PC-3 (cell line): ENCODE measurements at regions not wholly inside any gene's neighbourhood (a gene's known extent, or its start where the extent isn't known, plus 50 kb on each side); places are given as distances from the start of the nearest gene placed in this dataset.

Experiments
- ATAC-seq: fragments of 200-7000 bp; cut with Tn5 transposase; 2 replicates; pipeline ENCODE4 v1.9.1; 2020; ENCODE audit warnings: mild to moderate bottlenecking, moderate library complexity
- BruUV-seq: library from RNA; stranded (reverse); fragments of 400-500 nt; replicated peaks from 2 replicates; lab custom pipeline; 2021; lab: Mats Ljungman, UMichigan
- CTCF ChIA-PET: fragments of 300-600 bp; sonication (Branson Sonifier 250); formaldehyde crosslinking; loops from one replicate; lab custom pipeline; 2022; ENCODE audit warnings: antibody characterized with exemption; lab: Charles Lee
- POLR2A ChIA-PET: fragments of 300-600 bp; sonication (Branson Sonifier 250); formaldehyde crosslinking; loops from one replicate; lab custom pipeline; 2022; ENCODE audit warnings: antibody characterized with exemption; ENCODE audit not compliant: unreplicated experiment; lab: Charles Lee
- DNase-seq: peaks from one replicate; pipeline ENCODE4 v3.0.0-alpha.2; 2015
- H2AFZ ChIP-seq: fragments of 300-600 bp; sonication (generic); 2 replicates; pipeline ENCODE4 v1.6.0; 2016; ENCODE audit warnings: antibody characterized with exemption, low read length
- H3F3A ChIP-seq: fragments of 300-600 bp; sonication (generic); one replicate; pipeline ENCODE4 v1.6.0; 2017; ENCODE audit warnings: antibody characterized with exemption, low read length, control low read depth, mild to moderate bottlenecking; ENCODE audit not compliant: unreplicated experiment
- H3K27ac ChIP-seq: fragments of 300-600 bp; sonication (generic); 2 replicates; pipeline ENCODE4 v1.5.1; 2016; ENCODE audit warnings: mild to moderate bottlenecking, low read length
- H3K27me3 ChIP-seq: fragments of 300-600 bp; sonication (generic); 2 replicates; pipeline ENCODE4 v1.6.1; 2016; ENCODE audit warnings: low read length, mixed read lengths
- H3K36me3 ChIP-seq: fragments of 300-600 bp; sonication (generic); 2 replicates; pipeline ENCODE4 v1.6.1; 2016; ENCODE audit warnings: low read depth, mixed run types, low read length, mixed read lengths
- H3K4me1 ChIP-seq: fragments of 300-600 bp; sonication (generic); 2 replicates; pipeline ENCODE4 v1.5.1; 2016; ENCODE audit warnings: low read length; ENCODE audit not compliant: insufficient read depth
- H3K4me2 ChIP-seq: fragments of 300-600 bp; sonication (generic); 2 replicates; pipeline ENCODE4 v1.6.0; 2016; ENCODE audit warnings: low read length
- H3K4me3 ChIP-seq: fragments of 300-600 bp; sonication (generic); 2 replicates; pipeline ENCODE4 v1.5.1; 2016; ENCODE audit warnings: mild to moderate bottlenecking, low read length, mixed read lengths
- H3K79me2 ChIP-seq: fragments of 300-600 bp; sonication (generic); 2 replicates; pipeline ENCODE4 v1.6.1; 2017; ENCODE audit warnings: low read length, mixed read lengths
- H3K9ac ChIP-seq: fragments of 300-600 bp; sonication (generic); 2 replicates; pipeline ENCODE4 v1.6.0; 2016; ENCODE audit warnings: mild to moderate bottlenecking, low read length
- H3K9me2 ChIP-seq: fragments of 300-600 bp; sonication (generic); replicated peaks from 2 replicates; pipeline ENCODE4 v1.6.1; 2016; ENCODE audit warnings: mixed run types, low read length, mixed read lengths
- H3K9me3 ChIP-seq: fragments of 300-600 bp; sonication (generic); 2 replicates; pipeline ENCODE4 v1.6.1; 2016; ENCODE audit warnings: low read length, mixed read lengths
- H4K20me1 ChIP-seq: fragments of 300-600 bp; sonication (generic); 2 replicates; pipeline ENCODE4 v1.6.1; 2016; ENCODE audit warnings: low read length, mixed read lengths
- EZH2 ChIP-seq: fragments of 300-600 bp; sonication (generic); IDR thresholded peaks from one replicate; pipeline ENCODE4 v1.6.1; 2017; ENCODE audit warnings: antibody characterized with exemption, mild to moderate bottlenecking, low read length; ENCODE audit not compliant: unreplicated experiment
- EZH2phosphoT487 ChIP-seq: fragments of 300-600 bp; sonication (generic); IDR thresholded peaks from 2 replicates; pipeline ENCODE4 v1.6.1; 2018; ENCODE audit warnings: mild to moderate bottlenecking, antibody characterized with exemption, low read length, borderline replicate concordance
- intact Hi-C: fragments of 100-400 bp; cut with micrococcal nuclease; formaldehyde crosslinking; loops from 2 replicates; pipeline ENCODE4 v1.9.0; 2023
- TF ChIP-seq, protein P1 (sequence below): fragments of 300-600 bp; sonication (generic); conservative IDR thresholded peaks from 2 replicates; pipeline ENCODE4 v1.5.1; 2017; ENCODE audit warnings: antibody characterized with exemption, low read depth, mild to moderate bottlenecking, low read length

DNA sequence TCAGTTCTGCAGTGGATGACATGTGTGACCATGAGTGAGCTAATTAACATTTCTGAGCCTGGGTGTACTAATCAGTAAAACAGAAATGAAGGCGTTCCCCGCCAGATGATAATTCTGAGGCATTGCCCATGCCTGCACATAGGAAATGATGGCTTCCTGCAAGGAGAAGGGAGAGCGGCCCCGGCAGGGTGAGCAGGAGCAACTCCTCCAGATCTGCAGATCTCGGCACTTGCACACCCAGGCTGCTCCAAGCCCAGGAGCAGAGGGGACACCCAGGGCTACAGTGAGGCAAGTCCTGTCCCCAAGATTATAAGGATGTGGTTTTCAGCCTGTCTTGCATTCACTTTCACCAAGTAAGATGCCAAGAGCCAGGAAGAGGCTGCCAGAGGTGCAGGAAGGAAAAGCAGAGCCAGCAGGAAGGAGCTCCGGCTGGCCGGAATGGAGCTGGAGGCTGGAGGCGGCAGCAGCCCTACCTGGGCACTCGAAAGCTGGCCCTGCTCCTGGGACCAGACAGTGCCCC, 177.5 kb upstream of the CST7 start:
- H3K27me3 ChIP-seq, result no peaks in the 10 kb centered on the region
- H3K4me3 ChIP-seq, result no peak overlapping the region
- TF ChIP-seq EZH2, result no peak
- TF ChIP-seq, protein P1, sequence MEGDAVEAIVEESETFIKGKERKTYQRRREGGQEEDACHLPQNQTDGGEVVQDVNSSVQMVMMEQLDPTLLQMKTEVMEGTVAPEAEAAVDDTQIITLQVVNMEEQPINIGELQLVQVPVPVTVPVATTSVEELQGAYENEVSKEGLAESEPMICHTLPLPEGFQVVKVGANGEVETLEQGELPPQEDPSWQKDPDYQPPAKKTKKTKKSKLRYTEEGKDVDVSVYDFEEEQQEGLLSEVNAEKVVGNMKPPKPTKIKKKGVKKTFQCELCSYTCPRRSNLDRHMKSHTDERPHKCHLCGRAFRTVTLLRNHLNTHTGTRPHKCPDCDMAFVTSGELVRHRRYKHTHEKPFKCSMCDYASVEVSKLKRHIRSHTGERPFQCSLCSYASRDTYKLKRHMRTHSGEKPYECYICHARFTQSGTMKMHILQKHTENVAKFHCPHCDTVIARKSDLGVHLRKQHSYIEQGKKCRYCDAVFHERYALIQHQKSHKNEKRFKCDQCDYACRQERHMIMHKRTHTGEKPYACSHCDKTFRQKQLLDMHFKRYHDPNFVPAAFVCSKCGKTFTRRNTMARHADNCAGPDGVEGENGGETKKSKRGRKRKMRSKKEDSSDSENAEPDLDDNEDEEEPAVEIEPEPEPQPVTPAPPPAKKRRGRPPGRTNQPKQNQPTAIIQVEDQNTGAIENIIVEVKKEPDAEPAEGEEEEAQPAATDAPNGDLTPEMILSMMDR, result no peak
- no peak for TF ChIP-seq EZH2phosphoT487
- DNase-seq, result peak; percentile 15
- H3K4me1 ChIP-seq, result peaks cover 37% of the 10 kb centered on the region
- no peaks in the 10 kb centered on the region for H3F3A ChIP-seq
- H3K27ac ChIP-seq, result no peak overlapping the region
- ChIA-PET POLR2A (no interaction called here), CTCF (interaction anchor here (0.6 kb wide), 1 partner anchor 882 kb away, joined by 7 read pairs; no protein-coding TSS in a partner anchor)
- H2AFZ ChIP-seq, result no peak overlapping the region
- no peaks in the 10 kb centered on the region for H3K9me2 ChIP-seq
- H3K9ac ChIP-seq, result no peak overlapping the region
- BruUV-seq, result no TSS peak
- ATAC-seq, result no peak
- no peak overlapping the region for H3K4me2 ChIP-seq
- no peaks in the 10 kb centered on the region for H3K9me3 ChIP-seq
- intact Hi-C loops, result no loop called here
- H3K79me2 ChIP-seq, result no peaks in the 10 kb centered on the region
- no peaks in the 10 kb centered on the region for H3K36me3 ChIP-seq
- no peaks in the 10 kb centered on the region for H4K20me1 ChIP-seq

DNA sequence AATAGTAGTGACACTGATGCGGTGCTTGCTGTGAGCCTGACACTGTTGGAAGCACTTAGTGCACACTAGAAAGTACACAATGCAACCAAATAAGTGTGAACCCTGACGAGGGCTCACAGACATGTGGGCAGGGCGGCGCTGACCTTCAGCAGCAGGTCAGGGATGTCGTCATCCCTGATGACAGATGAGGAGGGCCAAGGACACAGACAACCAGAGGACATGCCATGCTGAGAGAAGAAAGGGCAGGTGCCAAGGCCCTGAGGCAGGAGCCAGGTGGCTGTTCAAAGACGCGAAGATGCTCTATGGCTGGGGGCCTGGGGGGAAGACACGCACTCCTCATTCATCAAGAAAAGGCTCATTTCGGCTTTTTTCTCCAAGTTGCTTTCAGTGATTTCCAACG, 176.4 kb upstream of the CST7 start:
- no peaks in the 10 kb centered on the region for H3K36me3 ChIP-seq
- H3K9me2 ChIP-seq, result no peaks in the 10 kb centered on the region
- peak overlapping the region; percentile 78; the same call in 1 of the 2 replicates for H3K27ac ChIP-seq
- ATAC-seq (no peak), DNase-seq (no peak)
- no peaks in the 10 kb centered on the region for H3F3A ChIP-seq
- no TSS peak for BruUV-seq
- TF ChIP-seq EZH2phosphoT487, result no peak
- TF ChIP-seq, protein P1, result no peak
- no peak for TF ChIP-seq EZH2
- CTCF ChIA-PET, result no interaction called here
- POLR2A ChIA-PET, result no interaction called here
- no peaks in the 10 kb centered on the region for H4K20me1 ChIP-seq
- H3K9ac ChIP-seq, result no peak overlapping the region
- no peaks in the 10 kb centered on the region for H3K79me2 ChIP-seq
- H2AFZ ChIP-seq, result no peak overlapping the region
- H3K27me3 ChIP-seq, result no peaks in the 10 kb centered on the region
- intact Hi-C loops, result no loop called here
- no peaks in the 10 kb centered on the region for H3K9me3 ChIP-seq
- peaks cover 37% of the 10 kb centered on the region for H3K4me1 ChIP-seq
- H3K4me3 ChIP-seq, result no peak overlapping the region
- H3K4me2 ChIP-seq, result peak overlapping the region; percentile 77

DNA sequence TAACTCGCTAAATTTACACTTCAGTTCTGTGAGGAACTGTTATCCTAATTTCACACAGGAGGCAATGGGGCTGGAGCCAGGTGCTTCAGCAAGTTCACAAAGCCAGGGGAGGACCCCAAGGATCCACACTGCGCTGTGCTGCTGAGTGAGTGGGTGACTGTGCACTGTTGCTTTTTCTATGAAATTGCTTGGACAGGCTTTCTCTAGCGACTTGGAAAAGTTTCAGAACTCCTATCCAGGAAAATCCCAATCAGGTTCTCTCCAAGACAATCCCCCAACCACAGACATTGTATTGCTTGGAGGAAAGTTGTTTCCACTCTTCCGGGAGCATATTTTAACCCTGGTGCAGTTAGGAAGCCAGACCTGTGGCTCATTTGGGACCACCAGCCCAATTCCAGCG, 175.9 kb upstream of the CST7 start:
- H3K9me2 ChIP-seq, result no peaks in the 10 kb centered on the region
- no TSS peak for BruUV-seq
- no peaks in the 10 kb centered on the region for H3K9me3 ChIP-seq
- no peaks in the 10 kb centered on the region for H3K27me3 ChIP-seq
- H3K4me2 ChIP-seq, result peak overlapping the region; percentile 77
- H3F3A ChIP-seq, result no peaks in the 10 kb centered on the region
- ATAC-seq (peak; percentile 14), DNase-seq (peak; percentile 23)
- no peak overlapping the region for H3K9ac ChIP-seq
- peaks cover 37% of the 10 kb centered on the region for H3K4me1 ChIP-seq
- H3K27ac ChIP-seq, result peak overlapping the region; percentile 78
- peak overlapping the region; percentile 32; the same call in 1 of the 2 replicates for H3K4me3 ChIP-seq
- CTCF ChIA-PET, result no interaction called here
- H2AFZ ChIP-seq, result peak overlapping the region; percentile 12; the same call in 1 of the 2 replicates
- POLR2A ChIA-PET, result interaction anchor here (0.5 kb wide), 1 partner anchor 316 kb away, joined by 3 read pairs; no protein-coding TSS in a partner anchor
- intact Hi-C loops, result no loop called here
- H3K79me2 ChIP-seq, result no peaks in the 10 kb centered on the region
- no peaks in the 10 kb centered on the region for H4K20me1 ChIP-seq
- TF ChIP-seq EZH2phosphoT487 (no peak), EZH2 (no peak)
- TF ChIP-seq, protein P1, result no peak
- H3K36me3 ChIP-seq, result no peaks in the 10 kb centered on the region
